RWPE1 (cell line): ENCODE measurements at regions not wholly inside any gene's neighbourhood (a gene's known extent, or its start where the extent isn't known, plus 50 kb on each side); places are given as distances from the start of the nearest gene placed in this dataset.

Source experiments
- CTCF ChIA-PET: fragments of 350-600 bp; sonication (Branson Sonifier 250); formaldehyde crosslinking; extraction: SDS; loops from one replicate; lab custom pipeline; 2021; lab: Yijun Ruan, JAX
- POLR2A ChIA-PET: fragments of 400-600 bp; formaldehyde crosslinking; extraction: SDS; loops from one replicate; lab custom pipeline; 2020; ENCODE audit warnings: antibody characterized with exemption; ENCODE audit not compliant: low non-redundant PET; lab: Yijun Ruan, JAX
- DNase-seq: peaks from one replicate; pipeline ENCODE4 v3.0.0; 2012; ENCODE audit warnings: low spot score
- H3K27ac ChIP-seq: fragments of 450-650 bp; 2 replicates; pipeline ENCODE4 v1.5.1; 2017
- TF ChIP-seq, protein P1 (sequence below): fragments of 450-650 bp; conservative IDR thresholded peaks from 2 replicates; pipeline ENCODE4 v1.5.1; 2017; ENCODE audit warnings: low read depth, mild to moderate bottlenecking

DNA sequence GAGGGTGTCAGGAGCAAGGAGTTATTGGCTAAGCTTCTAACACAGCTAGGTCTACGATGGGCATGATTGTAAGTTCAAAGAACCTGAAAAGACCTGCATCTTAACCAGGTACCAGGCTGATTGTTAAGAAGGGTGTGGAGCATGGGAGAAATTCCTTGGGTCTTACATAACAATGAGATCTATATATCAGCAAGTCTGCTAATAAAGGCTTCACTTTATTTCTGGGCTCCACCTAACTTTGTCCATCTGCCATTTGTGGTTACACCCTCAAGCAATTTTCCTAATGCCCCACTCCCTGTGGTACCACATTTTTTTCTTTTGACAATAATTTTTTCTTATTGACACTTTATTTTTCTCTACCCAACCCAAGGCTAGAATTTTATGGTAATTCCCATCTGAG, 223.5 kb upstream of the JAG1 start:
- ChIA-PET POLR2A (no interaction called here), CTCF (interaction anchor here (0.6 kb wide), 1 partner anchor 26 kb away, joined by 3 read pairs; no protein-coding TSS in a partner anchor)
- no peak overlapping the region for H3K27ac ChIP-seq
- TF ChIP-seq, protein P1, sequence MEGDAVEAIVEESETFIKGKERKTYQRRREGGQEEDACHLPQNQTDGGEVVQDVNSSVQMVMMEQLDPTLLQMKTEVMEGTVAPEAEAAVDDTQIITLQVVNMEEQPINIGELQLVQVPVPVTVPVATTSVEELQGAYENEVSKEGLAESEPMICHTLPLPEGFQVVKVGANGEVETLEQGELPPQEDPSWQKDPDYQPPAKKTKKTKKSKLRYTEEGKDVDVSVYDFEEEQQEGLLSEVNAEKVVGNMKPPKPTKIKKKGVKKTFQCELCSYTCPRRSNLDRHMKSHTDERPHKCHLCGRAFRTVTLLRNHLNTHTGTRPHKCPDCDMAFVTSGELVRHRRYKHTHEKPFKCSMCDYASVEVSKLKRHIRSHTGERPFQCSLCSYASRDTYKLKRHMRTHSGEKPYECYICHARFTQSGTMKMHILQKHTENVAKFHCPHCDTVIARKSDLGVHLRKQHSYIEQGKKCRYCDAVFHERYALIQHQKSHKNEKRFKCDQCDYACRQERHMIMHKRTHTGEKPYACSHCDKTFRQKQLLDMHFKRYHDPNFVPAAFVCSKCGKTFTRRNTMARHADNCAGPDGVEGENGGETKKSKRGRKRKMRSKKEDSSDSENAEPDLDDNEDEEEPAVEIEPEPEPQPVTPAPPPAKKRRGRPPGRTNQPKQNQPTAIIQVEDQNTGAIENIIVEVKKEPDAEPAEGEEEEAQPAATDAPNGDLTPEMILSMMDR: no peak
- DNase-seq: peak; percentile 3

DNA sequence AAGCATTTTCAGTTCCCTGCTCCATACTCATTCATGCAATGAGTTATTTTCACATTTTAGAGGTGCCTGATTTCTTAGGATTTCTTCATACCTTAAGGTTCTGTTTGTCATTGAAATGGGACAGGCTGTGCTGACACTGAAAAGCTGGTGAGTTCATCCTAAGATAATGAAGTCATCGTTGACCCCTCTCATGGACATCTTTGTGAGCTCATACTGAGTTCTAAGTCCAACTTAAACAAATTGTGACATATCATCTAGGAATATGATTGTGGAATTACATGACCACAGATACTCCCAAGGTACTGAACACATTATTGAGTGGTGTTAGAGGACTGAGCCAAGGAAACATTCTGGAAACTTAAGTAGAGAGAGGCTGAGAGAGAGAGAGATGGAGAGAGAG, 224.8 kb upstream of the JAG1 start:
- POLR2A ChIA-PET: no interaction called here
- DNase-seq: no peak
- TF ChIP-seq, protein P1: no peak
- CTCF ChIA-PET: no interaction called here
- H3K27ac ChIP-seq: no peak overlapping the region

DNA sequence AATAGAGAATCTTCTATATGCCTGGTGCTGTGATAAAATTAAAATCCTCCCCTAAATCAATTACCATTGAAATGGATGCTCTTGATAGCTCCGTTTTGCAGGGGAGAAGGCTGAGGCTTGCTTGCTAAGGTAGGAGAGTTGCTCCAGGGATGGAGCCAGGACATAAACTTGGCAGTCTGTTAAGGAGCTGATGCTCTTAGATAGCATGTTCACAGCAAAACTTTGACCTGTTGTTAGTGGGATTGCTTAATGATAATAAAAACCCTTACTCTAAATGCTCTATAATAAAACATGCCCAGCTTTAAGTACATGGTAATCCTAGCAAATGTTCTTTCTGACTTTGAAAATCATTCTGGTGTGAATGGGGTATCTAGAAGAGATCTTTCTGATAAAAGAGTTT, 228.4 kb upstream of the JAG1 start:
- H3K27ac ChIP-seq: no peak overlapping the region
- POLR2A ChIA-PET: no interaction called here
- CTCF ChIA-PET: no interaction called here
- TF ChIP-seq, protein P1: no peak
- no peak for DNase-seq

DNA sequence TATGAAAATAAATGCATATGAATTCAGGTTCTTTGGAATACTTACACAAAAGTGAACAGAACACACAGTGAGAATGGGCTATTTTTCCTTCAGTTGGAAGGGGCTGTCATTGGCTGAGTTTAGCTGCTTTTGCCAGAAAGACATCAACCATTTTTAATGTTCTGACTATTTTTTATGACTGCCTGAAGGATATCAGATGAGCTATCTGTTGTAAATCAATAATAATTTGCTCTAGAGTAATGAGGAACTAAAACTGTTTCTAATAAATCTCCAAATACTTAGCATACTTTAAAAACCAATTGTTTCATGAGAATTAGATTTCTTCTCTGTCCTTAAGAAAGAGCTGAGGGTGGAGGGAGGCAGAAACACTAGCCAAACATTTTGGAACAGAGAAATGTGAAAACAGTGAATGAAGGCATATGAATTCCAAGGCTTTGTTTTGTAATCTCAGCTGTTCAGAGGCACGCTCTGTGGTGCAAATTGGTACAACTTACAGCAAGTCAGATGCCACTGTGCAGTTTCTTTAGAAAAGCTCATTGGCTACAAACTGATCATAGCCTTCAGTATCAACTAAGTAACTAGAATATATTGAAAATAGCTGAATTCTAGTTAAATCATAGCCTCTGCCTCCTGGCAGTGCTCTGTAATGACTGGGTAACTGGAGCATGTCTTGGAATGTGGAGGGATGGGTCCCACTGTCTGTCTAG, 228.9 kb upstream of the JAG1 start:
- TF ChIP-seq, protein P1: no peak
- POLR2A ChIA-PET: no interaction called here
- CTCF ChIA-PET: no interaction called here
- DNase-seq: no peak
- H3K27ac ChIP-seq: no peak overlapping the region

DNA sequence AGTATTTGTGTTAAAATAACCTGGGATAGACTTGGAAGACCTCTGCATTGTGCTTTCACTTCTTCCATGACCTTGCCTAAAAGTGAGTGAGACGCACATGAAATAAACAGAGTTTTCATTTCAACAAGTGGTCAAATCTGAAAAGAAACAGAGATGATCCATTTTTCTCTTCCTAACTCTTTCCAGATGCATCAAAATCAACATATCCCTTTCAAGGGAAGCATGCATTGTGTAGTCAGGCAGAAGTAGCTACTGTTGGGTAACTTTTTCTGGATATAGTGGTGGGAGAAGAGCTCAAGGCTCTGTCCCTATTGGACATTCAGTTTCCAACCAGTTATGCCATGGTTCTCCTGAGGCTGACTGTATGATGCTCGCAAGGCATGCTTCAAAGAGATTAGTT, 233.0 kb upstream of the JAG1 start:
- no peak for DNase-seq
- H3K27ac ChIP-seq: no peak overlapping the region
- POLR2A ChIA-PET: no interaction called here
- TF ChIP-seq, protein P1: no peak
- CTCF ChIA-PET: interaction anchor here (1.1 to 1.3 kb wide), 2 partner anchors 15 to 232 kb away, joined by 3 to 5 read pairs; no protein-coding TSS in a partner anchor

DNA sequence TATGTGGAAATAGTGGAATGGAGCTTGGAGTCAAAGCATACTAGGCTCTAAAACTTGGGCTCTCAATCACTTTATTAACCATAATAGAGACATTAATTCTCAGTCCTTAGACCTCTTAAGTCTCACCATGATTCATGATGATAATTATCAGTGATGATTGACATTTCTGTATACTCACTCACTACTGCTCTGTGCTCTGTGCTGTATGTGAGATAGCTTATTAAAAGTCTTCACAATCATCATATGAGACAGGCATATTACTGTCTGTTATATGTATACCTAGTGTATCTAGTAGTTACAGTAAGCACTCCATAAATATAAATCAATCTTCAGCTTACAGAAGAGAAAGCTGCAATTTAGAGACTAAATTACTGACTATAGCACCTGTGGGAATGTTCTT, 236.0 kb upstream of the JAG1 start:
- TF ChIP-seq, protein P1: no peak
- DNase-seq: no peak
- H3K27ac ChIP-seq: no peak overlapping the region
- POLR2A ChIA-PET: no interaction called here
- CTCF ChIA-PET: interaction anchor here (0.6 kb wide), 1 partner anchor 718 kb away, joined by 4 read pairs; no protein-coding TSS in a partner anchor
